GM12891 (cell line): ENCODE measurements at regions not wholly inside any gene's neighbourhood (a gene's known extent, or its start where the extent isn't known, plus 50 kb on each side); places are given as distances from the start of the nearest gene placed in this dataset.

Source experiments
- POLR2A ChIP-seq: IDR thresholded peaks from 2 replicates; pipeline ENCODE4 v1.6.1; 2011; ENCODE audit warnings: low read depth, low read length, control low read depth
- POLR2AphosphoS5 ChIP-seq: IDR thresholded peaks from 2 replicates; pipeline ENCODE4 v1.6.1; 2011; ENCODE audit warnings: low read depth, low read length, control low read depth

DNA sequence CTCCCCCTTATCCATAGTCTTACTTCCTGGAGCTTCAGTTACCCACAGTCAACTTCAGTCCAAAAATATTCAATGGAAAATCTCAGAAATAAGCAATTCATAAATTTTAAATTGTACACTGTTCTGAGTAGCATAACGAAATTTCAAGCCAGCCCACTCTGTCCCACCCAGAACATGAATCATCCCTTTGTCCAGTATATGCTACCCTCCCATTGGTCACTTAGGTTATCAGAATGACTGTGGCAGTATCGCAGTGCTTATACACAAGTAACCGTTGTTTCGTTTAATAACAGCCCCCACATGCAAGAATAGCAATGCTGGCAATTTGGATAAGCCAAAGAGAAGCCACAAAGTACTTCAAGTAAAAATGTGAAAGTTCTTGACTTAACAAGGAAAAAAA is 325.3 kb upstream of the ADAMTS9 start:
- TF ChIP-seq POLR2A, result no peak
- no peak for TF ChIP-seq POLR2AphosphoS5
